ENCODE measurements at regions not wholly inside any gene's neighbourhood (a gene's known extent, or its start where the extent isn't known, plus 50 kb on each side); places are given as distances from the start of the nearest gene placed in this dataset.
"Not testable (repeated sequence)": the region's sequence is repeated elsewhere in the genome, so short reads cannot be mapped to it uniquely, and the experiment has no call there.

GRCh38 chr4:15171725-15172124 is 169.4 kb downstream of the CPEB2 start:
- no peak overlapping the region for H3K4me2 ChIP-seq (ENCODE audit: low read depth, low read length)
- no peak overlapping the region for H3K4me3 ChIP-seq (ENCODE audit: low read length)
- H3K4me1 ChIP-seq (ENCODE audit: low read length) = no peaks in the 10 kb centered on the region
- no peak for DNase-seq
- no peak overlapping the region for H3K9ac ChIP-seq (ENCODE audit: low read length)
- no peaks in the 10 kb centered on the region for H3K9me2 ChIP-seq (replicated peaks; ENCODE audit: insufficient read depth, low read length)
- no peaks in the 10 kb centered on the region for H3K79me2 ChIP-seq (ENCODE audit: low read length)
- H3K27me3 ChIP-seq (replicated peaks; ENCODE audit: insufficient read depth, low read length) = no peaks in the 10 kb centered on the region
- H3K36me3 ChIP-seq (replicated peaks; ENCODE audit: insufficient read depth, low read length) = no peaks in the 10 kb centered on the region
- H3K9me3 ChIP-seq (replicated peaks; ENCODE audit: insufficient read depth, low read length) = no peaks in the 10 kb centered on the region
- H3K27ac ChIP-seq (ENCODE audit: low read length) = no peak overlapping the region
- TF ChIP-seq EZH2 (optimal IDR thresholded peaks at IDR 0.05; ENCODE audit: low read depth, low read length) = no peak
- no peak for TF ChIP-seq CTCF (IDR thresholded peaks at IDR 0.05; ENCODE audit: low read length)
- TF ChIP-seq EZH2phosphoT487 (IDR thresholded peaks at IDR 0.05; ENCODE audit: low read length) = no peak
- no peaks in the 10 kb centered on the region for H3F3A ChIP-seq (ENCODE audit: insufficient read depth, low read length)
- no peak overlapping the region for H2AFZ ChIP-seq (ENCODE audit: low read length)
- H4K20me1 ChIP-seq (ENCODE audit: insufficient read depth, low read length) = no peaks in the 10 kb centered on the region

GRCh38 chr4:15173251-15173650 is 171.0 kb downstream of the CPEB2 start:
- Histone ChIP-seq H2AFZ (ENCODE audit: low read length) (no peak overlapping the region), H3F3A (ENCODE audit: insufficient read depth, low read length) (no peaks in the 10 kb centered on the region), H3K79me2 (ENCODE audit: low read length) (no peaks in the 10 kb centered on the region), H3K4me1 (ENCODE audit: low read length) (no peaks in the 10 kb centered on the region), H3K4me2 (ENCODE audit: low read depth, low read length) (no peak overlapping the region), H3K27me3 (replicated peaks; ENCODE audit: insufficient read depth, low read length) (no peaks in the 10 kb centered on the region), H3K27ac (ENCODE audit: low read length) (no peak overlapping the region), H3K36me3 (replicated peaks; ENCODE audit: insufficient read depth, low read length) (no peaks in the 10 kb centered on the region), H3K9ac (ENCODE audit: low read length) (no peak overlapping the region), H4K20me1 (ENCODE audit: insufficient read depth, low read length) (no peaks in the 10 kb centered on the region), H3K9me3 (replicated peaks; ENCODE audit: insufficient read depth, low read length) (no peaks in the 10 kb centered on the region), H3K9me2 (replicated peaks; ENCODE audit: insufficient read depth, low read length) (no peaks in the 10 kb centered on the region), H3K4me3 (ENCODE audit: low read length) (no peak overlapping the region)
- DNase-seq = no peak
- TF ChIP-seq EZH2phosphoT487 (IDR thresholded peaks at IDR 0.05; ENCODE audit: low read length) (no peak), EZH2 (optimal IDR thresholded peaks at IDR 0.05; ENCODE audit: low read depth, low read length) (no peak), CTCF (IDR thresholded peaks at IDR 0.05; ENCODE audit: low read length) (no peak)

GRCh38 chr4:15174168-15174567 is 171.9 kb downstream of the CPEB2 start:
- H3F3A ChIP-seq (ENCODE audit: insufficient read depth, low read length); H4K20me1 ChIP-seq (ENCODE audit: insufficient read depth, low read length); H3K27ac ChIP-seq (ENCODE audit: low read length); DNase-seq; H3K9me3 ChIP-seq (replicated peaks; ENCODE audit: insufficient read depth, low read length); H2AFZ ChIP-seq (ENCODE audit: low read length); H3K4me3 ChIP-seq (ENCODE audit: low read length); H3K9ac ChIP-seq (ENCODE audit: low read length); H3K4me1 ChIP-seq (ENCODE audit: low read length); H3K4me2 ChIP-seq (ENCODE audit: low read depth, low read length); H3K27me3 ChIP-seq (replicated peaks; ENCODE audit: insufficient read depth, low read length); H3K36me3 ChIP-seq (replicated peaks; ENCODE audit: insufficient read depth, low read length); H3K79me2 ChIP-seq (ENCODE audit: low read length); H3K9me2 ChIP-seq (replicated peaks; ENCODE audit: insufficient read depth, low read length): not testable (repeated sequence)

GRCh38 chr4:15179842-15180241 is 177.6 kb downstream of the CPEB2 start:
- not testable (repeated sequence) for H3K79me2 ChIP-seq (ENCODE audit: low read length); H3K4me2 ChIP-seq (ENCODE audit: low read depth, low read length); DNase-seq; H3K9me3 ChIP-seq (replicated peaks; ENCODE audit: insufficient read depth, low read length); H2AFZ ChIP-seq (ENCODE audit: low read length); H3K4me1 ChIP-seq (ENCODE audit: low read length); H3K9ac ChIP-seq (ENCODE audit: low read length); H3K4me3 ChIP-seq (ENCODE audit: low read length); H3F3A ChIP-seq (ENCODE audit: insufficient read depth, low read length); H3K27me3 ChIP-seq (replicated peaks; ENCODE audit: insufficient read depth, low read length); H3K36me3 ChIP-seq (replicated peaks; ENCODE audit: insufficient read depth, low read length); H4K20me1 ChIP-seq (ENCODE audit: insufficient read depth, low read length); H3K9me2 ChIP-seq (replicated peaks; ENCODE audit: insufficient read depth, low read length); H3K27ac ChIP-seq (ENCODE audit: low read length)
